ENCODE measurements at regions not wholly inside any gene's neighbourhood (a gene's known extent, or its start where the extent isn't known, plus 50 kb on each side); places are given as distances from the start of the nearest gene placed in this dataset.

DNA sequence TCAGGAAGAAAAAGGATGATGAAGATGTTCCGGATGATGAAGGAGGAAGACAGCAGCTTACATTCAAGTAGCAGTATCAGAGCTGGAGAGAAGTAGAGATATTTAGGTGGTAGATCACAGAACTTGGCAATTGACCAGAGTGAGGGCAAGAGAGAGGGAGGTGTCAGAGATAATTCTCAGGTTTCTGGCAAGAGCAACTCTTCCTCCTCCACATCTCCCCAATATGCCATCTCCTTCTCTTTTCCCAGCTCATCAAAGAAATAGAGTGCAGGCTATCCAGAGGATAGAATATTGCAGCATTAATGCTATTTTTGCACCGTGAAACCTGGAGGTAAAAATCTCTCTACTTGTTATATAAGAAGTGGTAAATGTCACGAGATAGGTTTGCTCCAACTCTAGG lies 64.9 kb upstream of the OPCML start:
- H3K4me3 ChIP-seq (ENCODE audit: low read depth, low read length, poor library complexity, severe bottlenecking) = no peak overlapping the region
- H3K4me2 ChIP-seq (ENCODE audit: low read length) = no peak overlapping the region
- no peaks in the 10 kb centered on the region for H3K9me3 ChIP-seq (ENCODE audit: low read length)
- H3F3A ChIP-seq (ENCODE audit: insufficient read depth, low read length) = no peaks in the 10 kb centered on the region
- no peaks in the 10 kb centered on the region for H3K9me2 ChIP-seq (ENCODE audit: low read depth, low read length)
- H4K20me1 ChIP-seq (ENCODE audit: insufficient read depth, low read length) = no peaks in the 10 kb centered on the region
- H3K79me2 ChIP-seq (ENCODE audit: insufficient read depth, low read length) = no peaks in the 10 kb centered on the region
- no peak overlapping the region for H3K9ac ChIP-seq (ENCODE audit: low read length)
- TF ChIP-seq EZH2 (IDR thresholded peaks at IDR 0.05; ENCODE audit: borderline replicate concordance, low read length) = no peak
- TF ChIP-seq, protein P1, sequence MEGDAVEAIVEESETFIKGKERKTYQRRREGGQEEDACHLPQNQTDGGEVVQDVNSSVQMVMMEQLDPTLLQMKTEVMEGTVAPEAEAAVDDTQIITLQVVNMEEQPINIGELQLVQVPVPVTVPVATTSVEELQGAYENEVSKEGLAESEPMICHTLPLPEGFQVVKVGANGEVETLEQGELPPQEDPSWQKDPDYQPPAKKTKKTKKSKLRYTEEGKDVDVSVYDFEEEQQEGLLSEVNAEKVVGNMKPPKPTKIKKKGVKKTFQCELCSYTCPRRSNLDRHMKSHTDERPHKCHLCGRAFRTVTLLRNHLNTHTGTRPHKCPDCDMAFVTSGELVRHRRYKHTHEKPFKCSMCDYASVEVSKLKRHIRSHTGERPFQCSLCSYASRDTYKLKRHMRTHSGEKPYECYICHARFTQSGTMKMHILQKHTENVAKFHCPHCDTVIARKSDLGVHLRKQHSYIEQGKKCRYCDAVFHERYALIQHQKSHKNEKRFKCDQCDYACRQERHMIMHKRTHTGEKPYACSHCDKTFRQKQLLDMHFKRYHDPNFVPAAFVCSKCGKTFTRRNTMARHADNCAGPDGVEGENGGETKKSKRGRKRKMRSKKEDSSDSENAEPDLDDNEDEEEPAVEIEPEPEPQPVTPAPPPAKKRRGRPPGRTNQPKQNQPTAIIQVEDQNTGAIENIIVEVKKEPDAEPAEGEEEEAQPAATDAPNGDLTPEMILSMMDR (IDR thresholded peaks at IDR 0.05; ENCODE audit: low read length) = no peak
- H3K27me3 ChIP-seq (ENCODE audit: insufficient read depth, low read length) = no peaks in the 10 kb centered on the region
- H3K27ac ChIP-seq (ENCODE audit: low read depth, low read length, poor library complexity, severe bottlenecking) = no peak overlapping the region
- no peak overlapping the region for H2AFZ ChIP-seq (ENCODE audit: low read length)
- no peaks in the 10 kb centered on the region for H3K4me1 ChIP-seq (ENCODE audit: insufficient read depth, low read length, severe bottlenecking)
- H3K36me3 ChIP-seq (ENCODE audit: insufficient read depth, low read length) = no peaks in the 10 kb centered on the region

DNA sequence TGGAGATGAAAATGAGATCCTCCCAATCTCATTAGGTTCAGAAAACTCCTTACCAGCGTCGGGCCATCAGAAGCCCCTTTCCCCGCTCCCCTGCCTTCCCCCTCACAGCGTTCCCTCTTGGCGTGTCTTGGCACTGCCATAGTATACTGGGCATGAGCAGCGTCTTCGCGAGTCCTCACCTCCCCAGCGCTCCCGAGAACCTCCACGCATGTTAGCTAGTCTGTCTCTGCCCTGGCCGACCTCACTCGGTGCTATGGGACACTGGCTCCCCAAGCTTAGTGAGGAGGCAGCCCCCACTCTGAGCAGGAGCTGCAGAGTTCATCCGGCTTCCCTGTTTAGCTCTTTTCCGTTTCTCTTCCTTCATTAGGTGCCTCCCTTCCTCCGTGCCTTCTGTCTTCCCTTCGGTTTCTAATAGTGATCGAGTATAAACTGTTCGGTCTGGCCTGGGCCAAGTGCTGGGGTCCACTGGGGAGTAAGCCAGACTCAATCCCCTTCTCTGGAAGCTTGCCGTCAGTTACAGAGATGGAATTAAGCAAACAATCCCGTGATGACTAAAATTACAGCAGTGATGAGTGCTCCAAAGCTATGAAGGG lies 63.8 kb upstream of the OPCML start:
- Histone ChIP-seq H3K9me3 (ENCODE audit: low read length) (no peaks in the 10 kb centered on the region), H3K4me3 (ENCODE audit: low read depth, low read length, poor library complexity, severe bottlenecking) (no peak overlapping the region), H3K4me2 (ENCODE audit: low read length) (no peak overlapping the region), H3K9me2 (ENCODE audit: low read depth, low read length) (no peaks in the 10 kb centered on the region), H2AFZ (ENCODE audit: low read length) (no peak overlapping the region), H3K9ac (ENCODE audit: low read length) (no peak overlapping the region), H3K79me2 (ENCODE audit: insufficient read depth, low read length) (no peaks in the 10 kb centered on the region), H3K27ac (ENCODE audit: low read depth, low read length, poor library complexity, severe bottlenecking) (no peak overlapping the region), H3K4me1 (ENCODE audit: insufficient read depth, low read length, severe bottlenecking) (no peaks in the 10 kb centered on the region), H3K36me3 (ENCODE audit: insufficient read depth, low read length) (no peaks in the 10 kb centered on the region), H3K27me3 (ENCODE audit: insufficient read depth, low read length) (no peaks in the 10 kb centered on the region), H3F3A (ENCODE audit: insufficient read depth, low read length) (no peaks in the 10 kb centered on the region), H4K20me1 (ENCODE audit: insufficient read depth, low read length) (no peaks in the 10 kb centered on the region)
- TF ChIP-seq EZH2 (IDR thresholded peaks at IDR 0.05; ENCODE audit: borderline replicate concordance, low read length) = no peak
- TF ChIP-seq, protein P1 (IDR thresholded peaks at IDR 0.05; ENCODE audit: low read length) = no peak

DNA sequence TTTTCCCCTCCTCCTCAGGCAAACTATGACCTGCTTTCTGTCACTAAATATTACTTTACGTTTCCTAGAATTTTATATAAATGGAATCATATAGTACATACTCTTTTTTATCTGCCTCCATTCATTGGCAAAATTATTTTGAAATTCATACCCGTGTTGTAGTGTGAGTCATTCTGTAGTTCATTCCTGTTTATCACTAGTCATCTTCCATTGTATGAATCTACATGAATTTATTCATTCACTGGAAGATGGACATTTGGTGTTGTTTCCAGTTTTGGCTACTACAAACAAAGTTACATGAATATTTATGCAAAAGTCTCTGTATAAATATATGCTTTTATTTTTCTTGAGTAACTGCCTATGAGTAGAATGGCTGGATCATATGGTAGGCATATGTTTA lies 60.7 kb upstream of the OPCML start:
- H3K27me3 ChIP-seq (ENCODE audit: insufficient read depth, low read length) = no peaks in the 10 kb centered on the region
- H3K4me3 ChIP-seq (ENCODE audit: low read depth, low read length, poor library complexity, severe bottlenecking) = no peak overlapping the region
- H3F3A ChIP-seq (ENCODE audit: insufficient read depth, low read length) = no peaks in the 10 kb centered on the region
- H2AFZ ChIP-seq (ENCODE audit: low read length) = no peak overlapping the region
- no peak overlapping the region for H3K27ac ChIP-seq (ENCODE audit: low read depth, low read length, poor library complexity, severe bottlenecking)
- TF ChIP-seq EZH2 (IDR thresholded peaks at IDR 0.05; ENCODE audit: borderline replicate concordance, low read length) = no peak
- TF ChIP-seq, protein P1 (IDR thresholded peaks at IDR 0.05; ENCODE audit: low read length) = no peak
- H3K79me2 ChIP-seq (ENCODE audit: insufficient read depth, low read length) = no peaks in the 10 kb centered on the region
- no peaks in the 10 kb centered on the region for H3K4me1 ChIP-seq (ENCODE audit: insufficient read depth, low read length, severe bottlenecking)
- H3K9me3 ChIP-seq (ENCODE audit: low read length) = no peaks in the 10 kb centered on the region
- H4K20me1 ChIP-seq (ENCODE audit: insufficient read depth, low read length) = no peaks in the 10 kb centered on the region
- H3K9ac ChIP-seq (ENCODE audit: low read length) = no peak overlapping the region
- no peak overlapping the region for H3K4me2 ChIP-seq (ENCODE audit: low read length)
- H3K36me3 ChIP-seq (ENCODE audit: insufficient read depth, low read length) = no peaks in the 10 kb centered on the region
- no peaks in the 10 kb centered on the region for H3K9me2 ChIP-seq (ENCODE audit: low read depth, low read length)
